IMR-90 (cell line): ENCODE measurements at regions not wholly inside any gene's neighbourhood (a gene's known extent, or its start where the extent isn't known, plus 50 kb on each side); places are given as distances from the start of the nearest gene placed in this dataset.

Source experiments
- ATAC-seq: fragments of 200-7000 bp; cut with Tn5 transposase; 2 replicates; pipeline ENCODE4 v1.9.1; 2020; ENCODE audit warnings: low read depth, mild to moderate bottlenecking, moderate library complexity
- BruUV-seq: library from RNA; stranded (reverse); fragments of 400-500 nt; replicated peaks from 2 replicates; lab custom pipeline; 2021; lab: Mats Ljungman, UMichigan
- CTCF ChIA-PET: fragments of 300-600 bp; formaldehyde crosslinking; extraction: SDS; loops from one replicate; lab custom pipeline; 2021; ENCODE audit warnings: antibody characterized with exemption; lab: Yijun Ruan, JAX
- POLR2A ChIA-PET: fragments of 300-600 bp; sonication (Branson Sonifier 250); formaldehyde crosslinking; loops from one replicate; lab custom pipeline; 2022; ENCODE audit warnings: antibody characterized with exemption; ENCODE audit not compliant: unreplicated experiment; lab: Charles Lee
- DNase-seq: peaks from one replicate; pipeline ENCODE4 v3.0.0; 2013
- H2AFZ ChIP-seq: replicated peaks from 2 replicates; pipeline ENCODE3; 2013; ENCODE audit warnings: low read length, mild to moderate bottlenecking; ENCODE audit not compliant: poor library complexity
- H2AK5ac ChIP-seq: 2 replicates; pipeline ENCODE4 v1.6.1; 2013; ENCODE audit warnings: low read depth, low read length, inconsistent platforms
- H2AK9ac ChIP-seq: replicated peaks from 2 replicates; pipeline ENCODE3; 2013; ENCODE audit warnings: mild to moderate bottlenecking, low read depth, low read length, moderate library complexity; ENCODE audit not compliant: poor library complexity
- H2BK120ac ChIP-seq: 2 replicates; pipeline ENCODE4 v1.6.1; 2013; ENCODE audit warnings: low read depth, low read length, inconsistent platforms
- H2BK15ac ChIP-seq: 3 replicates; pipeline ENCODE4 v1.6.1; 2013; ENCODE audit warnings: low read depth, low read length, inconsistent platforms
- H2BK20ac ChIP-seq: 2 replicates; pipeline ENCODE4 v1.6.1; 2013; ENCODE audit warnings: low read depth, mild to moderate bottlenecking, inconsistent platforms, low read length, moderate library complexity
- H2BK5ac ChIP-seq: 2 replicates; pipeline ENCODE4 v1.6.1; 2013; ENCODE audit warnings: mild to moderate bottlenecking, low read depth, low read length, inconsistent platforms; ENCODE audit not compliant: poor library complexity, severe bottlenecking
- H3K14ac ChIP-seq: replicated peaks from 2 replicates; pipeline ENCODE4 v1.6.1; 2013; ENCODE audit warnings: low read depth, low read length, inconsistent platforms
- H3K18ac ChIP-seq: 2 replicates; pipeline ENCODE4 v1.6.1; 2013; ENCODE audit warnings: low read depth, low read length, control low read depth
- H3K23ac ChIP-seq: 2 replicates; pipeline ENCODE4 v1.6.1; 2013; ENCODE audit warnings: low read depth, low read length, inconsistent platforms
- H3K27ac ChIP-seq: 2 replicates; pipeline ENCODE4 v1.5.1; 2013; ENCODE audit warnings: mild to moderate bottlenecking, control low read depth, low read length; ENCODE audit not compliant: insufficient read depth
- H3K27me3 ChIP-seq: 2 replicates; pipeline ENCODE4 v1.6.1; 2013; ENCODE audit warnings: low read length; ENCODE audit not compliant: control insufficient read depth, insufficient read depth
- H3K36me3 ChIP-seq: 2 replicates; pipeline ENCODE4 v1.6.1; 2013; ENCODE audit warnings: low read length, mixed read lengths; ENCODE audit not compliant: control insufficient read depth, insufficient read depth
- H3K4ac ChIP-seq: 2 replicates; pipeline ENCODE4 v1.6.1; 2013; ENCODE audit warnings: low read depth, low read length, inconsistent platforms
- H3K4me1 ChIP-seq: 2 replicates; pipeline ENCODE4 v1.6.1; 2013; ENCODE audit warnings: low read length, mixed read lengths; ENCODE audit not compliant: control insufficient read depth, insufficient read depth
- H3K4me2 ChIP-seq: 2 replicates; pipeline ENCODE4 v1.6.1; 2013; ENCODE audit warnings: low read depth, mild to moderate bottlenecking, control low read depth, low read length, moderate library complexity
- H3K4me3 ChIP-seq: 2 replicates; pipeline ENCODE4 v1.5.1; 2013; ENCODE audit warnings: low read depth, mild to moderate bottlenecking, control low read depth, low read length, moderate library complexity; ENCODE audit not compliant: insufficient read depth
- H3K56ac ChIP-seq: 2 replicates; pipeline ENCODE4 v1.6.1; 2013; ENCODE audit warnings: low read length, inconsistent platforms; ENCODE audit not compliant: insufficient read depth; ENCODE audit errors: extremely low read depth
- H3K79me1 ChIP-seq, 2 experiments: 2 replicates each; pipeline ENCODE4 v1.6.1; 2013; ENCODE audit warnings: low read length in 2 of 2, inconsistent platforms in 1 of 2, low read depth in 1 of 2
- H3K9ac ChIP-seq: 2 replicates; pipeline ENCODE4 v1.6.1; 2013; ENCODE audit warnings: low read depth, low read length, control low read depth
- H3K9me1 ChIP-seq: 2 replicates; pipeline ENCODE4 v1.6.1; 2013; ENCODE audit warnings: low read length, inconsistent platforms; ENCODE audit not compliant: insufficient read depth
- H3K9me3 ChIP-seq: 2 replicates; pipeline ENCODE4 v1.6.1; 2013; ENCODE audit warnings: low read length; ENCODE audit not compliant: control insufficient read depth, insufficient read depth
- H4K20me1 ChIP-seq: 2 replicates; pipeline ENCODE4 v1.6.1; 2013; ENCODE audit warnings: low read length, inconsistent platforms; ENCODE audit not compliant: insufficient read depth
- H4K5ac ChIP-seq: 2 replicates; pipeline ENCODE4 v1.6.1; 2013; ENCODE audit warnings: mild to moderate bottlenecking, low read depth, low read length, control low read depth
- H4K8ac ChIP-seq, 2 experiments: 2 replicates each; pipeline ENCODE4 v1.6.1; 2013; ENCODE audit warnings: low read depth in 2 of 2, low read length in 2 of 2, control low read depth in 1 of 2, inconsistent platforms in 1 of 2
- H4K91ac ChIP-seq: 2 replicates; pipeline ENCODE4 v1.6.1; 2013; ENCODE audit warnings: low read depth, low read length, inconsistent platforms; ENCODE audit not compliant: insufficient read depth
- CEBPB ChIP-seq: IDR thresholded peaks from 2 replicates; pipeline ENCODE4 v1.6.1; 2012; ENCODE audit warnings: low read depth, low read length, improper control_type of control experiment
- CHD1 ChIP-seq: IDR thresholded peaks from 2 replicates; pipeline ENCODE4 v1.6.1; 2012; ENCODE audit warnings: low read depth, low read length, improper control_type of control experiment
- CTCF ChIP-seq: conservative IDR thresholded peaks from 2 replicates; pipeline ENCODE4 v1.5.1; 2012; ENCODE audit warnings: mild to moderate bottlenecking, low read depth, low read length, improper control_type of control experiment
- ELK1 ChIP-seq: fragments of 150-350 bp; IDR thresholded peaks from 2 replicates; pipeline ENCODE4 v1.6.1; 2016; ENCODE audit warnings: low read depth, mild to moderate bottlenecking, low read length, moderate library complexity, borderline replicate concordance
- FOS ChIP-seq: fragments of 150-350 bp; IDR thresholded peaks from 2 replicates; pipeline ENCODE4 v1.6.1; 2016; ENCODE audit warnings: low read depth, low read length
- MAFK ChIP-seq: IDR thresholded peaks from 2 replicates; pipeline ENCODE4 v1.6.1; 2012; ENCODE audit warnings: low read depth, low read length, improper control_type of control experiment
- MAZ ChIP-seq: IDR thresholded peaks from 2 replicates; pipeline ENCODE4 v1.6.1; 2012; ENCODE audit warnings: low read depth, mild to moderate bottlenecking, low read length, improper control_type of control experiment, moderate library complexity, borderline replicate concordance
- MXI1 ChIP-seq: IDR thresholded peaks from 2 replicates; pipeline ENCODE4 v1.6.1; 2012; ENCODE audit warnings: low read depth, mild to moderate bottlenecking, low read length, moderate library complexity, borderline replicate concordance
- RCOR1 ChIP-seq: IDR thresholded peaks from 2 replicates; pipeline ENCODE4 v1.6.1; 2012; ENCODE audit warnings: mild to moderate bottlenecking, low read length, improper control_type of control experiment; ENCODE audit not compliant: insufficient replicate concordance
- RFX5 ChIP-seq: IDR thresholded peaks from 2 replicates; pipeline ENCODE4 v1.8.0; 2012; ENCODE audit warnings: low read depth, mild to moderate bottlenecking, low read length, moderate library complexity
- SMC3 ChIP-seq: fragments of 150-350 bp; IDR thresholded peaks from 2 replicates; pipeline ENCODE4 v1.6.1; 2016; ENCODE audit warnings: low read depth, mild to moderate bottlenecking, antibody characterized with exemption, low read length, moderate library complexity
- USF2 ChIP-seq: fragments of 150-350 bp; IDR thresholded peaks from 2 replicates; pipeline ENCODE4 v1.6.1; 2017; ENCODE audit warnings: mild to moderate bottlenecking, antibody characterized with exemption, low read length, low read depth
- WGBS, 2 experiments: methylation state at CpG; one replicate each; pipeline versions ENCODE4 v1.1.5 to v1.1.7; 2013; ENCODE audit warnings: missing lambda C conversion rate in 2 of 2; ENCODE audit not compliant: insufficient read length in 1 of 2; ENCODE audit errors: extremely low coverage in 2 of 2; 5-methylcytosine and 5-hydroxymethylcytosine counted together
- dilution Hi-C: fragments of 300-500 bp; cut with HindIII; formaldehyde crosslinking; loops from one replicate; pipeline ENCODE4 v1.14.3; 2018; ENCODE audit warnings: low sequenced_read_pairs; ENCODE audit not compliant: unreplicated experiment
- in situ Hi-C: fragments of 300-500 bp; cut with MboI; formaldehyde crosslinking; loops from 3 replicates; pipeline ENCODE4 v1.14.3; 2019; ENCODE audit warnings: low sequenced_read_pairs, inconsistent platforms, mixed read lengths
- intact Hi-C: fragments of 100-400 bp; cut with micrococcal nuclease; formaldehyde crosslinking; loops from 2 replicates; pipeline ENCODE4 v1.10.0; 2022

GRCh38 chr1:193794239-193794638, 607.8 kb upstream of the B3GALT2 start:
- no peak overlapping the region for H2BK5ac ChIP-seq
- H3K4me3 ChIP-seq = no peak overlapping the region
- WGBS, 2 experiments = 50% methylated on average over 1 of the region's 4 CpGs; no CpG with 5 or more reads in 1 of the 2 experiments
- H2AK5ac ChIP-seq = no peak overlapping the region
- no peak overlapping the region for H3K23ac ChIP-seq
- ATAC-seq = no peak; the same call in 1 of the 2 replicates
- BruUV-seq = no TSS peak
- H3K4ac ChIP-seq = no peak overlapping the region
- H3K79me1 ChIP-seq = no peaks in the 10 kb centered on the region
- no peak overlapping the region for H3K18ac ChIP-seq
- H2BK20ac ChIP-seq = no peak overlapping the region
- no peak overlapping the region for H2AK9ac ChIP-seq
- H4K20me1 ChIP-seq = no peaks in the 10 kb centered on the region
- TF ChIP-seq MAZ (no peak), MAFK (no peak), USF2 (no peak), RFX5 (no peak), CEBPB (no peak), CTCF (no peak), FOS (no peak), RCOR1 (no peak), MXI1 (no peak), CHD1 (no peak), SMC3 (no peak), ELK1 (no peak)
- H3K9me3 ChIP-seq = no peaks in the 10 kb centered on the region
- H3K36me3 ChIP-seq = no peaks in the 10 kb centered on the region
- H3K4me2 ChIP-seq = no peak overlapping the region
- peak; percentile 3 for DNase-seq
- no peak overlapping the region for H4K91ac ChIP-seq
- H3K9ac ChIP-seq = no peak overlapping the region
- no peak overlapping the region for H3K27ac ChIP-seq
- no peak overlapping the region for H4K8ac ChIP-seq
- ChIA-PET CTCF (no interaction called here), POLR2A (no interaction called here)
- no peak overlapping the region for H2BK120ac ChIP-seq
- dilution Hi-C loops = no loop called here
- H3K56ac ChIP-seq = no peak overlapping the region
- in situ Hi-C loops = no loop called here
- H2BK15ac ChIP-seq = no peak overlapping the region
- intact Hi-C loops = no loop called here
- no peak overlapping the region for H2AFZ ChIP-seq
- no peaks in the 10 kb centered on the region for H3K27me3 ChIP-seq
- H3K4me1 ChIP-seq = no peaks in the 10 kb centered on the region
- H3K14ac ChIP-seq = no peak overlapping the region
- no peak overlapping the region for H4K5ac ChIP-seq
- no peaks in the 10 kb centered on the region for H3K9me1 ChIP-seq
